GM21423 (cell line): ENCODE measurements at regions not wholly inside any gene's neighbourhood (a gene's known extent, or its start where the extent isn't known, plus 50 kb on each side); places are given as distances from the start of the nearest gene placed in this dataset.

Experiments used
- ATAC-seq: cut with Tn5 transposase; IDR thresholded peaks from one replicate; pipeline ENCODE4 v1.9.1; 2021; ENCODE audit warnings: mild to moderate bottlenecking, moderate library complexity; ENCODE audit not compliant: unreplicated experiment

DNA sequence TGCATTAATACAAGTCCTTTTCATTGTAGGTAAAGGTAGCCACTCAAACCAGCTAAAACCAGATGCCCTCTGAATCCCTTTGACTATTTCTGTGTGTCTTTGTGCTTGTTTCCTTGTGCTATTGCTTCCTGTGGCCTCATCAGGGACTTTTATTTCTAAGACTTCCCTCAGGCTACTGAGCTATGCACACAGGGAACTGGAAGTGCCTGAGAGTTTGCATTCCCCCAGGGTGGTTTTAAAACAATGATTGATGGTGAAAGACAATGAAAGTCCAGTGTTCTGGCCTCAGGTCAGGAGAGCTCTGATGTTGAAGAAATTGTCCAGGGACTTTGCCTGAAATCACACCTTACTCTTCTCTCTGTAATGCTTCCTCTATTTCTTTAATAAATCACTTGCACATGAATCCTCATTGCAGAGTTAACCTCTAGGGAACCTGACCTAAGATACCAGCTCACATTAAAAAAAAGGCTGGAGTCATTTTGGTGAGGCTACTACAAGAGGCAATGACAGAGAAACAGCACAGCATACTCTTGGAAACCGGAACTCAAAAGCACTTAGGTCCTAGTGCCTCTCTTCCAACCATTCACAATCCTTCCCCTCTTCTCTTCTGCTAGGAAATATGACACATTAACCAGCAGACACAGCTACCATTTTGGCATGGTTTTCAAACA is 158.1 kb upstream of the NREP start:
- ATAC-seq: no peak

DNA sequence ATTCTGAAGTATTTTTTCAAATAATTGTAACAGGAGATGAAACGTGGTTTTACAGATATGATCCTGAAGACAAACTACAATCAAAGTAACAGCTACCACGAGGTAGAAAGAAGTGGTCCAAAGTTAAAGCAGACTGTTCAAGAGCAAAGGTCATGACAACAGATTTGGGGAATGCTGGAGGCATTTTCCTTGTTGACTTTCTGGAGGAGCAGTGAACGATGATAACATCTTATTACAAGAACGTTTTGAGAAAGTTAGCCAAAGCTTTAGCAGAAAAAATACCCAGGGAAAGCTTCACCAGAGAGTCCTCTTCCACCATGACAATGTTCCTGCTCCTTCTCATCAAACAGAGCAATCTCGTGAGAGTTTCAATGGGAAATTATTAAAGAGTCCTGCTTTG is 145.4 kb upstream of the NREP start:
- no peak for ATAC-seq

DNA sequence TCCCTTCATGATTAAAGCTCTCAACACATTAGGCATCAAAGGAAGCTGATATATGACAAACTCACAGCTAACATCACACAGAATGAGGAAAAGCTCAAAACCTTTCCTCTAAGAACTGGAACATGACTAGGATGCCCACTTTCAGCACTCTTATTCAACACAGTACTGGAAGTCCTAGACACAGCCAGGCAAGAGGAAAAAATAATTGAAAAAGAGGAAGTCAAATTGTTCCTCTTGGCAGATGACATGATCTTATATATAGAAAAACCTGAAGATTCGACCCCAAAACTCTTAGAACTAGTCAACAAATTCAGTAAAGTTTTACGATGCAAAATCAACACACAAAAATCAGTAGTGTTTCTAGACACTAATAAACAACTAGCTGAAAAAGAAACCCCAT is 144.3 kb upstream of the NREP start:
- ATAC-seq: no peak

DNA sequence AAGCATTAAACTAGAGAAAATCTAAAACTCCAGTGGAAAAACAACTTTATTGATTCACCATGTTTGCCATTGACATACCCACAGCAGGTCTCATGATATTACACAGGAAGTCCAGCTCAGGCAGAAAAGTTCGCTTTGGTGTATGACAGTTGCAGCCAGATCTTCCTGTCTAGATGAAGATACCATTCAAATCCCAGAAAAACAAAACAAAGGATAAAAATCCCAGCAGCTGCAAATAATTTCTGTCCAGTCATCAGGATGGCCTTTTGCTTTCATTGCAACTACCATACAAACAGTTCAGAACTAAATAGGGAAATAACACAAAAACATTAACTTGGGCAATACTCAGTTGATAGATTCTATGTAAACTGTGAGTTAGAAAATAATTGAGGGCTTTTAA is 136.0 kb upstream of the NREP start:
- no peak for ATAC-seq

DNA sequence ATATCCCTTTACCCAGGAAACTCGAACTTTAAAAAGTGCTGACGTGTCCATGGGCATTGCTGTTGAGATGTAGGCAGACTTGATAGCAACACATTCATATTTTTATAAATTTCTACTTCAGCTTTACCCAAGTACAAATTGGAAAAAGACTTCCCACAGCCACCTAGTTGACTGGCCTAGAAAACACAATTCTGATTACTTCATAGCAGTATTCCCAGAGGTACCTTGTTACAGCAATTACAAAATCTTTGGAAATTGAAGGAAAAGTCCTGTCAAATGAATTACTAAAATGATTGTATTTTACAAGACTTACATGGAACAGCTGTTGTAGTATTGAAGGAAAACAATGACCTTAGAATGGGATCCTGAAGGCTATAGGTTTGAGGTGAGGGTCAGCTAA is 130.7 kb upstream of the NREP start:
- ATAC-seq: no peak

DNA sequence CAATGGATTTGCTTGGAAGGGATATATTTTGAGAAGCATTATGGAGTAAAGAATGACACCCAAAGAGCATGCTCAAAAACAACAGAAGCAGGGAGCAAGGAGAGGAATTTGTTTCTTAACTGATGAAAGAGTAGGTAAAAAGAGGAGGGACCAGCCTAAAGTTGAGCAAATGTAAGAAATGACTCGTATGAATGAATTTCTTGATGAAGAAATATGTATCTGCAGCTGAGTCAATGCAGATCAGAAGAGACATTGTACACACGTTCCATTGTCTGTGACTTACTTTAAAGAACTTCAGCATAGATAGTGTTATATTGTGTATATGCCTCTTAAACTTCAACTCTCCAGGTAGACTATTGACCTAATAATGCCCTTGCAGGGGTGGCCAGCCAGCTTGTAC is 112.7 kb upstream of the NREP start:
- no peak for ATAC-seq

DNA sequence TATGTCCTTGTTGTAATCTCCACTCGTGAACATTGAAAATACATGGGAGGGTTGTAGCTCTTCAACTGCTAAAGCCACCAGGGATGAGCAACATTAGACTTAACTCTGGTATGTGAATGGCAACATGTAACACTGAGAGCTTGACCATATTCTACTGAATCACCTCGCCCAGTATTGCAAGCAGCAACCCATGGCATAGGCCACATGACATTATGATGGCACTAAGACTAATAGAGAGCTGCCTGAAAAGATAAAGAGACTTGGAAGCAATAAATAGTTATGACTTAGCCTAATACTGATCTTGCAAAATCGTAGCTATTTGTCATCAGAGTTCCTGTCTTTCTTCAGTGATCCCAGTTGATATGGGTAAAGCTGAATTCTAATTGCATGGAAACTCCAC is 108.4 kb upstream of the NREP start:
- no peak for ATAC-seq

DNA sequence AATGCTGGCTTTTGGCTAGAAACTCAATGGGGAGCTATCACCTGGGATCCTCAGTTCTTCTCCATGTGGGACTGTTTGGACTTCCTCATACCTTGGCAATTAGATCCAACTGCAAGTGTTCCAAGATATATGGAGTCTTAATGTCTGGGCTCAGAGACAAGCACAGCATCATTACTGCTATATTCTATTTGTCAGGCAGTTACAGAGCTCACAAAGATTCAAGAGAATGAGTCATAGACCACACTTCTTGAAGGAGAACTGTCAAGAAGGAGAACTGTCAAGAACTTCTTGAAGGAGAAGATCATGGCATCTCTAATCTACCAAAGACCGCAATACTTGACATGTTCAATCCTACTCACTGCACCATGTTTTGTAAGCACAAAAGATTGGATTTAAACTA is 106.8 kb upstream of the NREP start:
- no peak for ATAC-seq

DNA sequence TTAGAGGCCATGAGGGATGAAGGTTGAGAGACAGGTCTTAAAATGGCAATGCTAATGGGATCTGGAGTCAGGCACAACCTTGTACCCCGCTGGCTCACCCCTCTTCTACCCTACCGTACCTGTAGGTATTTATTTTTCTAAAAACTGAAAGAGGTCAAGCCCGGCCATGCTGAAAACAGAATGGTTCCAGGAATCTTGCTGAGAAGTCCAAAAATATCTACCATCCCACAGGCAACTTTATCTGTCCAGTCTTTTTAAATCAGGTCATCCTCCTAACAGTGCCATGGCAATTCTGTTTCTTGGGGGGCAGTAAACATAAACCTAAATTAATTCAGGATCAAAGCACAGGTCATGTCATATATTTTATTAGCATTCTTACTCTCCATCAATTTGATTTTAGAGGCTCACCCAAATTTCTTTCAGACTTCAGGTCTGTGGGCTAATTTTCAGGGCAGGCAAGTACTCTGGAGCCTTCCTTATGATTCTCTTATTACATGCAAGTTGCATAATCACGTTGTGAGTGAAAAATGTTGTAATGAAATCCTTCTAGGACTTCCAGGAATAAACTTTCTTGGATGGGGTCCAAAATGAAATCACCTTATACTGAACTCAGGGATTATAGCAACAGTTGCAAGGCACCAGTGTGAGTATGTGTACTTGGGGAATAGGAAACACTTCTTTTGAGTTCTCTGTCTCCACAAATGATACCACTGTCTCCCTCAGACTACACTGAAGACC is 102.7 kb upstream of the NREP start:
- ATAC-seq: no peak

DNA sequence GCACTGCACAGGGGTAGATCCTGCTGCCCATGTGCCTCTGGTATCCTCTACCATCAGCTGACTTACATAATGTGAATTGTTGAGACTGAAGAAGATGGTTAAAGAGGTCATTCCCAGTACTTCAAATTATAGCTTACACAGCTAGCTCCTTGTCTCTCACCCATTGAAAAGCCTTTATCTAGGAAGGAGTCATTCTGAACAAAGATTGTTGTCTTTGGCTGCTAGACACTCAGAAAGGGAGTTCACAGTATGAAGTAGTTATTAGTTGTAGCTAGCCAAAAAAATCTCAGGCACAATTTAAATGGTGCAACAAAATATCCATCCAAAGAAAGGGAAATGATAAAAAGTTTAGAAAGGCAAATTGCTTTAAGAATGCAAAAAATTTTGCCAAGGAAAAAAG is 102.0 kb upstream of the NREP start:
- ATAC-seq: no peak

DNA sequence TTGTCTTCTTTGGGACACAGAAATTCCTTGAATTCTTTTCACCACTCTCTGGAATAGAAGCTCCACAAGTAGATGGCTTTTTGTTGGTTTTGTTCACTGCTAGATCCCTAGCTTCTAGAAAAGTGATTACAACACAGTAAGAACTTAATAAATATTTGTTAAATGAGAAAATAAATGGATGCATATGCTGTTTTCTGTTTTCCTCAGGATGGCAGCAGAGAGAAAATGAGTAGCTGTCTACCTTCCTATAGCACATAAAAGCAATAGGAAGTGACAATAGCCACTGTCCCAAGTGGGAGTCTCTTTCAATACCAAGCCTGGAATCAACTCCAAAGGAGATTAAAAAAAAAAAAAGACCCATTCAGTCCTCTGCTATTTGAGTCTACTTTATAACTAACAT is 100.6 kb upstream of the NREP start:
- no peak for ATAC-seq

DNA sequence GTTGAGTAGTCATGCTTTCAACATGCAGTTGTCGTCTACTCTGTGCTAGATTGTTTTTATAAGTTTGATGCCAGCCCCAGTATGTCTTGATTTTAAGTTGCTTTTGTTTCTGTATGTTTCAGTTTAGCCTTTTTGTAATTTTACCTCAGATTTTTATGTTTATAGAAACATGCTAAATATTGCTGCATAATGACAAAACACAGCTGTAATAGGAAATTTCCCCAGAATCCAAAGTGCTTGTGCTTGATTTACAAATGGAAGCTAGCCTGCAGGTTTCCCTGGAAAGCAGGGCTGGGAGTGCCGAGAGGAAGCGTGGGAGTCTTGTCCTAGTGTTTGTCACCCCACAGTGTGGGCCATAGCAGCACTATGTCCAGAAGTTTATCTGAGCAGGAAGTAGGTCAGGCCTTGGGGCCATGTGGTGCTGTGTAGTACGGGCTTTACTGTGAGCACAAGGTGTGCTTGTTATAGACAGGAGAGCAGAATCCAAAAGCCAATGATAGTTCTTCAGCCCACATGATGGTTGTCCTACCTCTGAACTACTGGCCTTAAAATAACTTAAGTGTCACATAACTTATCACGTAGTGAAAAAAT is 100.0 kb upstream of the NREP start:
- ATAC-seq: no peak

DNA sequence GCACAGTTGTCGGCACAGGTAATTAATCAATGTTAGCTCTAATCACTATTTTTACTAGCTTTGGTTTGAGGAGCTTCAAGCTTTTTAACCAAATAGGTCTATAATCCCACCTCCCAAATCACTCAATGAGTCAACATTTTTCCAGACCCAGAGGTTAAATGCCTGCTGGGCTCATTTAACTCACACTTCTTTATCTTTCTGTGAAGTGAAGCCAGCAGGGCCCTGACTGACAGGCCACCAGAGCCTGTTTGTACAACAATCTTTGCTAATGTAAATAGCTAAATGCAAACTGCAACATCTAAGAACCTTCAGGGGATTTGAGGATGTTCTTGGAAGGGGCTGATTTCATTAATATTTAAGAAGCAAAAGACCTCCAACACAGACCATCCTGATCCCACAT is 98.4 kb upstream of the NREP start:
- no peak for ATAC-seq

DNA sequence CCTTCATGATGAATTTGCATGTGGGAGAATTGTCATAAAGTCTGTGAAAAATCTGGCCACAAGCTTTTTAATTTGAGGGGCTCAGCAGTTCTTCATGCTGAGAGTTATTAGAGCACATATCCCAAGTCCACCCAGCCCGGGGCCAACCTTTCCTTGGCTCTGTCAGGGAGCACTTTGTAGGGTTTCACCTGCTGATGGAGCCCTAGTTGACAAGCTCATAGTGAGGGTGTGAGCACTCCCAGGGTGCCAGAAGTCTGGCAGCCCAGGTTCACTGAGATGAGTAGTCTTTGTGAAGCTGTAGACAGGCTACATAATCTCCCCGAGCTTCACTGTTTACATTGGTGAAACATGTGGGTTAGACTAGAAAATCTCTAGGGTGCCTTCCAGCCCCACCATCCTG is 97.2 kb upstream of the NREP start:
- peak; percentile 20 for ATAC-seq

DNA sequence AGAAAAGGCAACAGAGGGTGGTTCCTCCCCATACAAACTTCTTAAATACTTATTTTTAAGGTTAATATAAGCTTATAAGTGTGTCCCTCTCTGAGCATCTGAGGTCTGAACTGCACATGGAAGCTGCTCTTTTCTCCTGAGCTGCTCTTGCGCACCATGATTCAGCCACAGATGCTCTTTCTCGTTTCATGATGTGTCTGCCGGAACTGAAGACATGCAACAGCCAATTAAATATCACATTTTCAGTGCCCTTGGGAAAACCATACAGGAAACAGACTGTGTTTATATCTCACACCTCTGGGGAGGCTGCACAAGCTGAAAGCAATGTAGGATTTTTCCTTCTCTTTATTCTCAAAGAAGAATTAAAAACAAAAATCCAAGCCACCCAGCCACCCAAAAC is 96.8 kb upstream of the NREP start:
- peak; percentile 88 for ATAC-seq

DNA sequence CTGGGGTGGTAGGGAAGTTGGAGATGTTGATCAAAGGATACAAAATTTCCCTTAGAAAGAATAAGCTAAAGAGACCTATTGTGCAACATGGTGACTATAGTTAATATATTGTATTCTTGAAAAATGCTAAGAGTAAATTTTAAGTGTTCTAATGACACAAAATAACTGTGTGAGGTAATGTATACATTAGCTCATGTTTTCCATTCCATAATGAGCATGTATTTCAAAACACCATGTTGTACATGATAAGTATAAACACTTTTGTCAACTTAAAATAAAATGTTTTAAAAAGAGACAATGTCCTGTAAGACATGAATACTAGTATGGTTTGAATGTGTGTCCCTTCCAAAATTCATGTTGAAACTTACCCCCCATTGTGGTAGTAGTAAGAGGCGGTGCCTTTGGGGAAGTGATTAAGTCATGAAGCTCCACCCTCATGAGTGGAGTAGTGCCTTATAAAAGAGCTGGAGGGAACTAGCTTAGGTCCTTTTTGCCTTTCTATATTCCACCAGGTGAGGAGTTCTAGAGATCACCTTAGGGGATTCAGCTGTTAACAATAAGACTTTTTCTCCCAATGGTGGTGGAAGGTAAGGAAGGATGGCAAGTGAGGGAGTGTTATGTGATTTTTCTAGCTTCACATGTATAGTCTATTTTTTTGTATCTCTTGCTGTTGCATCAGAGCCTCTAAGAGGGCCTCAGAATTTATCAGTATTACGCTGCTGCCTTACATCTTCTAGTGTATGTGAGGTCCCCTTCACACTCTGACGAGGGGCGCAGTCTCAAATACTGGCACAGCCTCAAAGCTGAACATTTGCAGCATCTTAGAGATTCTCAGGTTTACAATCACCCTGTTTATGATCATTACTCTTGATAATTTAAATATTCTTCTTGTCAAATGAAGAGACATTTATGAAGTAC is 94.9 kb upstream of the NREP start:
- no peak for ATAC-seq

DNA sequence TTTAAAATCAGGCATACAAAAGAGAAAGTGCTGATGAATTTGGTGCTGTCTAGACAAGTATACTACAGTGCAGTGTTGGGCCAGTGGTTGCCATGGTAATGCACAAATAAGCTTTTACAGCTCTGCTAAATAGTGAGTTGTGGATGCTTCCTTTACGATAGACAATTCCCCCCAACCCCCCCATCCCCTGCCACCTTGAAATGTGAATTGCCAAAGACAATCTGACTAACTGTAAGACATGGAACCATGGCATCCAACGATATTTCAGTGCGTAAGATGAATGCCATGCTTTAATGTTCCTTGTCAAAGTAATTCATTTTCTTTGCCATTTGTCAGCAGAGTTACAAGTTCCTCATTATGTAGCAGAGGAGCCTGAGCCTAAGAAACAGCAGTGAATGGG is 91.5 kb upstream of the NREP start:
- no peak for ATAC-seq

DNA sequence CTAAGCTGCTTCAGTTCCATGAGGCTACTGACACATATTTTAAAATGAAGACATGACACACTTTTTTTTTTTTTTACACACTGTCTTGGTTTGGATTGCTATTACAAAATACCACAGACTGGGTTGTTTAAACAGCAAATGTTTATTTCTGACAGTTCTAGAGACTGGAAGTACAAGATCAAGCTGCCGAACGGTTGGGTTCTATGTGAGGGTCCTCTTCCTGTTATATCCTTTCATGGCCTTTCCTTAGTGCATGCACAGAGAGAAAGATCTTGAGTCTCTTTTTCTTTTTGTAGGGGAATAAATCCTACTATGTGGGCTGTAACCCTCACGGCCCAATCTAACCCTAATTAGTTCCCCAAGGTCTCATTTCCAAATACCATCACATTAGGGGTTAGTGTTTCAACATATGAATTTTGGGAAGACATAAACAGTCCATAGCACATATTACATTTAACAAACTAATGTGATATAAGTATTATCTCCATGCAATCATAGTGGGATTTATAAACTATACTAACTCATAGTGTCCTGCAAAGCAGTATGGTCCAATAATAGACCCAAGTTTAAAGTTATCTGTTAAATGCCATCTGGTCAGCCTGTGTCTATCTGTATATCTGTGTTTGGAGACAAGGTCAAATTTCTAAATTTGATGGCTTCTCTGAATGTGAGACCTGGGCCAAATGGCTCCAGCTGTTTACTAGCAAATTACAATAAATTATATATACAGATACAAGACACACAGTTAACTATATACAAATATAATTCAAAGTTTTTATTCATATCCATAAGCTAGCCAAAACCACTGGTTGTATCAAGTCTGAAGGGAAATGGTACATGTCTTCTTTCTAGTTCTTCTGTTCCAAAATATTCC is 90.3 kb upstream of the NREP start:
- ATAC-seq: no peak

DNA sequence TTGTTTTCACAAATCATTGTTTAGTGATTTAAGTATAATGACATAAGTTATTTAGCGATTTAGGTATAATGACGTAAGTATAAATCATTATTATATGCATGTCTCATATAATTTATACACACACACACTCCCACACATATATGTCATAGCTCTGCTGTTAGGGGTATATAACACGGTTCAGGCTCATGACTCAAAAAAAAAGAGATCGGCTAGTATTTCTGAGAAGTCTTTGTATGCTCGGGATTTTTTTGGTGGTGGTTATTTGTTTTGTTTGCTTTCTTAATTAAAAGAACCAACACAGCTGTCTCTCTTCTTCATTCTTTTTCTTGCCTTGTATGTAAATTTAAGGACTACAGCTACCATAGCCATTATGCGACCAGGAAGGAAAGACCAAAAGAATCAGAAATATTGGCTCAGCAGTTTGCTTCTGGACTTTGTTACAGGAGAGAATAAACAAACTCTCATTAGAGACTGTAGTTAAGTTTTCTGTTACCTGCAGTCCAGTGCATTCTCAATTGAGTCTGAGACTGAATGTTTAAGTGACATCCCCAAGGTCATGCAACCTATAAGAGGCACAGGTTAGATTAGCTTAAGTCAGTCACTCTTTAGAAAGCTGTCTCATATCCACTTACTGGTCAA is 83.2 kb upstream of the NREP start:
- no peak for ATAC-seq

DNA sequence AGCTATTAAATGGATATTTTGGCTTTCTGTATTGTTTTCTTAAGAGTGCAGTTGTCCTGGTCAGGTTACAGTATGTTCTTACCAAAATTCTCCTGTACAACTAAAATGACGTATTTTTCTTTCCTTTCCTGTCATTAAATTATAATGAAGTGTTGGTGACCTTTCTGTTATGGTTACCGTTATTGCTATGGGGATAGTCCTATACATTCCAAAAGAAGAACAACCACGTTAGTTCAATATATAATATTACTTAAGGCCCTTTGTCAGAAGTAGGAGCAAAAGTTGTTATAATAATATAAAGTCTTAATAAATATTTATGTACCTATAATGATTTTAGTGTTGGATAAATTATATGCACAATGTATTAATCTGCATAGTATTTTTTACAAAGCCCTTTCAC is 82.4 kb upstream of the NREP start:
- ATAC-seq: no peak
